ENCODE measurements at regions not wholly inside any gene's neighbourhood (a gene's known extent, or its start where the extent isn't known, plus 50 kb on each side); places are given as distances from the start of the nearest gene placed in this dataset.

DNA sequence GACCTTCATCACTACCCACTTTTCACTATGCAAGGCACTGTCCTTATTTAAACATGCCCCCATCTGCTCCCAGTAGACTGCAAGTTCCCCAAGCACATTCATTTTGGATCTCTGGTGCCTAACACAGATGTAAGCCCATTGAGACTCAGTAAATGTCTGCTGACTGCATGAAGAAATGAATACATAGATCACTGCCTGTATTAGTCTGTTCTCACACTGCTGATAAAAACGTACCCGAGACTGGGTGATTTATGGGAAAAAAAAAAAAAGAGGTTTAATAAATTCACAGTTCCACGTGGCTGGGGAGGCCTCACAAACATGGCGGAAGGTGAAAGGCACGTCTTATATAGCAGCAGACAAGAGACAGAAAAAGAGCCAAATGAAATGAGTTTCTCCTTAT, 204.9 kb downstream of the ATG4C start:
- no peak for DNase-seq

GRCh38 chr1:62989497-62989896, 205.6 kb downstream of the ATG4C start:
- no peak for DNase-seq

GRCh38 chr1:62991152-62991551, 207.2 kb downstream of the ATG4C start:
- no peak for DNase-seq

DNA sequence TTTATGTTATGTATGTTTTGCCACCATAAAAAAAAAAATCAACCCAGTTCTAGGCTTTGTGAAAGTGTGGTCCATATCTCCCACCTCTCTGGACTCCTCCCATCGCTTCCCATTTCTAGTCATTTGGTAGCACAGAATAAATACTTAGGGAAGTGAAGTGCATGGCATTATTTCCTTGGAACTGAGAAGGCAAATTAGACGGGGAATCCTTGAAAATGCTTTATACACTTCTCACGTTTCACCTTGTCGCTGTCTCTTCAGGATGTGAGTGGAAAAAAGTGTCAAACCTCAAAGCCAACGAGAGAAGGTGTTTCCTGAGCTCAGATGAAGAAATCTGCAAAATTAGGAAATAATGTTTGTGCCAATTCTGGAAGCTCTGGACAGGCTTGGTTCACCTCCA, 209.9 kb downstream of the ATG4C start:
- DNase-seq: no peak

DNA sequence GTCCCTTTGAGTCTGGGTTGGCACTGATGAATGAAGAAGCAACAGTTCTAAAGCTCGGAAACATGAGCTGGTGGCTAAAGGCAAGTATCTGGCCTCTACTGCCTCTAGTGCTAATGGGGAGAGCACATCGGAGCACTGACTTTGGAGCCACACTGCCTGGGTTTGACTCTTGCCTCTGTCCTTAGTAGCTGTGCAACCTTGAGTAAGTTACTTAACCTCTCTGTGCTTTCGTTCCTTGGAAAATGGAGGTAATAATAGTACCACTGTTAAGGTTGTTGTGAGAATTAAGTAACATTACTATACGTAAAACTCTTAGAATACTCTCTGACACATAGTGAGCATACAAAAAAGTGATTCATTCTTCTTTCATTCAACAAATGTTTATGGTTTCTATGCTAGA, 211.2 kb downstream of the ATG4C start:
- DNase-seq: no peak

GRCh38 chr1:62997884-62998283, 214.0 kb downstream of the ATG4C start:
- DNase-seq: no peak

GRCh38 chr1:62998845-62999649, 215.1 kb downstream of the ATG4C start:
- no peak for DNase-seq

- DNase-seq: no peak
Measured at GRCh38 chr1:63000508-63000907, 216.6 kb downstream of the ATG4C start.

DNA sequence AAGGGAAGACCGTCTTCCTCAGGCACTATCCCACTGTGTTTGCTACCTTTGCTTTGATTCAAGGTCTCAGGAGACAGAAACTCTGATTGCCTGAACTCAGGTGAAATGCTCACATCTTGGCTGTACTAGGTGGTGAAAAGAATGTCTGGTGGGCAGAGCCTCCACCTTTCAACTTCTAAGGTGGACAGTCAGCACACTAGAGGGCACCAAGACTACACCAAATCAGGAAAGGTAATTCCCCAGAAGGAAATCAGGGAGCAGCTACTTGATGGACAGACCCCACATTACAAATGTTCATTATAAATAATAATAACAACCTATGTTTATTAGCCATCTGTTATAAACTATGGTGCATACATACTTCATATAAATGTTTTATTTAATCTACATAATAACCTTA, 220.9 kb downstream of the ATG4C start:
- no peak for DNase-seq

DNA sequence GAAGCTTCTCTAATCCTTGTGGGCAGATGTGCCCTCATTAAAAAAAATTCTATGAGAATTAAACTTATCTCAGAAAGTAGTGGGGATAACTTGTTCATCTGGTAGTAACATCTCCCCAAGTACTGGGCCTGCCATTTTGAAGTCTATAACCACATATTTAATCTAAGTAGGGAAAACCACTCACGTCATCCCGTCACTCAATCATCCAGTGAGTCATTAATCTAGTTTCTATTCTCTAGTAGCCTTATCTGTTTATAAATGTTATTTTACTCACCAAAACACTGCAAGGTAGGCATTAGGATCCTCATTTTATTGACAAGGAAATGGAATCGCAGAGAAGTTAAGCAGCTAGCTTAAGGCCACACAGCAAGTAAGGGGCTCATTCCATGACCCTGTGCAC, 221.9 kb downstream of the ATG4C start:
- no peak for DNase-seq

- no peak for DNase-seq
Measured at GRCh38 chr1:63009421-63009820, 225.5 kb downstream of the ATG4C start.

GRCh38 chr1:63010913-63011660, 227.2 kb downstream of the ATG4C start:
- peak; percentile 11 for DNase-seq

GRCh38 chr1:63012339-63012738, 228.4 kb downstream of the ATG4C start:
- DNase-seq: no peak

- no peak for DNase-seq
Measured at GRCh38 chr1:63014267-63014666, 230.3 kb downstream of the ATG4C start.

DNA sequence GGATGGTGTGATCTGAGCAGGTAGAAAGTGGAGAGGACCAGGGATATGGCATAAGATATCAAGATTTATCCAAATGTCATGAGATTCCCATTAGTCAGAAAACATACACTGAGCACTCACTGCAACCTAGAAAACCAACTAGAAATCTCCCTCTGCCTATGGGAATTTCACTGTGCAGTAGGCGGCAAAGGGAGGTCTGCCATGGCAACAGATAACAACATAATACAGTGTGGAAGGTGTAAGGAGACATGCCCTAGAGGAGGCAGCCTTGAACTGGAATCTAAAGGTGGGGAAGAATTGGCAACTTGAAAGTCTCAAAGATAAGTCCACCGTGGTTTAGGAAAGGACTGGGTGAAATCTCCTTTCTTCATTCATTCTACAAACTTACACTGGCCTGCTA, 238.4 kb downstream of the ATG4C start:
- no peak for DNase-seq

DNA sequence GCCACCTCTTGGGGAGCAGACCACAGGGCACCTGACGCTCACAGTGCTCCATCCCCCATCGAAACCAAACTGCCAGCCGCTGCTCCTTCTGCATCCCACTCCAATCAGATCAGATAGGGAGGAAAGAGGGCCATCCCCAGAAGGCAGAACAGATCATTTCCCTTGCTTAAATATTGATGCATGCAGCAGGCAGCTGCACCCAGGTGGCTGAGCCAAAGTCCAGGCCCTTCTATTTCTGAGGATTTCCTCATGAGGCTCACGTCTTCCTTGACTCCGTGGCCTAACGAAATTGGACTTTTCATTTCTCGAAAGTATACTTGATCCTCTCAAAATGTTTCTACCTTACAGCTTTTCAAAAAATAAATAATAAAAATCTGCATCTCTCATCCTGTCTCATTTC, 239.2 kb downstream of the ATG4C start:
- DNase-seq: no peak

DNA sequence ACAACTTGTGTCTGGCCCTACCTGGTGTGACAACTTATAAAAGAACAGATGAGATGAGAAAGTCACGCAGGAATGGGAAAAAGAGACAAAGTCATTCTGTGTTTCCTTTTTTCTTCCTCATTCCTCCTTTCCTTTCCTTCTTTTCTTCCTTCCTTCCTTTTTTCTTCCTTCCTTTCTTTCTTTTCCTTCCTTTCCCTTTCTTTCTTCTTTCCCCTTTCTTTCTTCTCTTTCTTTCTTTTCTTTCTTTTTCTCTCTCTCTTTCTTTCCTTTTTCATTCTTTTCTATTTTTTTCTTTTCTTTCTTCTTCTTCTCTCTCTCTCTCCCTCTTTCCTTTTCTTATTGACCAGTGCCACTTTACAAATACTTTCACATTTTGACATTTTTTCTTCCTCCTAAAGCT, 239.7 kb downstream of the ATG4C start:
- no peak for DNase-seq

DNA sequence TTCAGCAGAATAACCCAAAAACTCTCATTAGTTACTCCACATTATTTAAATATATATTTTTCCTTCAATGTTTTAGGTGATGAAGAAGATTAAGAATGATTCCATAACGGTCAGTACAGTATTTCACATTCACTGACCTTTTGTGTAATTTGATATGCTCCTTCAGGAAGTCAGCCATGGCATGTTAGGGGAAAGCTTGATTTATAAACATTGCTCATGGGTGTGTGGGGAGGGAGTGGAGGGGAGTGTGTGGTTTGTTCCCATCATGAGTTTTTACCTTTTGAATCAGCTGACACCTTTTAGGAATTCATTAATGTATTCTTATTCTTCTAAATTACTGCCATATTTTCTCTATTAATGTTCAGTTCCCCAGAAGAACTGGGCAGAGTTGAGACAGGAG, 240.2 kb downstream of the ATG4C start:
- DNase-seq: no peak

- DNase-seq: no peak
Measured at GRCh38 chr1:63027176-63027575, 243.2 kb downstream of the ATG4C start.

GRCh38 chr1:63032171-63032570, 248.2 kb downstream of the ATG4C start:
- DNase-seq: no peak

DNA sequence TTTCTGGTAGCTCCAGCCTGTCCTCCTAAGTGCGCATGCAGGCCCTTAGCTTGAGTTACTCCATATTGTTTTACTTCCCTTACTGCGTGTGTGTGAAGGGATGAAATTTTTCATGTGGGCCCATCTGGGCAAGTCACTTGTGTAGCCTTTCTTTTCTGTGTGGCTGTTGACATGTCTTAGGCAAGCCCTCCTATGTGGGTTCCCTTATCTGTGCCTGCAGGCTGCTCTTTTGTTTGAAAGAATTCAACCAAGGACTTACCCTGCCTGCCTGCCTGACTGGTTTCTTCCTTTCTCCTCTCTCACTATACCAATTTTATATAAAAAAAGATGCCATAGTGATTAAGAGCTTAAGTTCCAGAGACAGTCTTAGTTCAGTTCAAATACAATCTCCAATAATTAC, 249.3 kb downstream of the ATG4C start:
- no peak for DNase-seq

- DNase-seq: no peak
Measured at GRCh38 chr1:63034256-63034655, 250.3 kb downstream of the ATG4C start.

DNA sequence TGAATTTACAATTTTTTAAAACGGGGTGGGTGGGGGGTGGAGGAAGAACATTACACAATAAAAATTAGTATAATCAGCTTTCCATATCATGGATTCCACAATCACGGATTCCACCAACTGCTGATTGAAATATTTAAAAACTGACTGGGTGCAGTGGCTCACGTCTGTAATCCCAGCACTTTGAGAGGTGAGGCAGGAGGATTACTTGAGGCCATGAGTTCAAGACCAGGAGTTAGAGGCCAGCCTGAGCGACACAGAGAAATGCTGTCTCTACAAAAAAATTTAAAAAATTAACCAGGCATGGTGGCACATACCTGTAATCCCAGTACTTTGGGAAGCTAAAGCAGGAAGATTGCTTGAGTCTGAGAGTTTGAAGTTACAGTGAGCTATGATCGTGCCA, 254.7 kb downstream of the ATG4C start:
- DNase-seq: no peak

DNA sequence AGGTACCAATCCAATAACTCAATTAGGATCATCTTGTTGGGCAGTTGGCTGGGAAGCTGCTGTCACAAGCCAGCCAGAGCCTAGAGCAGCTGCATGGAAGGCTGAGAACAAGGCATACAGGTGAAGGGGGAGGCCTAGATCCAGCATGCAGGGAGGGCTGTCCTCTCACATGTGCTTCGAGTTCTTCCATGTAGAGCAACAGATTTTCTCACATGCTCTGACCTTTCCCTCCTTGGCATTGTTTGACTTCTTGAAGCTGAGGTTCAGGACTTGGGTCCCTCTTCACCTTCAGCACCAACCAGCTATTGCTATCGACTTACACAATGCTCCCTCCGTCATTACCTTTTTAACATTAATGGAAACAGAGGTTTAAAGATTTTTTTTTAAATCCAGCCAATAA, 257.7 kb downstream of the ATG4C start:
- no peak for DNase-seq

All from hindlimb muscle (tissue), 1 donor.